Liver (tissue), 8 donors: ENCODE measurements at regions not wholly inside any gene's neighbourhood (a gene's known extent, or its start where the extent isn't known, plus 50 kb on each side); places are given as distances from the start of the nearest gene placed in this dataset.
"Not testable (repeated sequence)": the region's sequence is repeated elsewhere in the genome, so short reads cannot be mapped to it uniquely, and the experiment has no call there.

Experiments used
- DNase-seq: peaks from one replicate; pipeline ENCODE4 v3.0.0-alpha.2; 2017; ENCODE audit warnings: low spot score
- H3K27ac ChIP-seq, 2 donors: one replicate each; pipeline ENCODE4 v1.7.0; 2013; ENCODE audit warnings: inconsistent platforms in 2 of 2, low read length in 2 of 2, control low read depth in 1 of 2, low read depth in 1 of 2, mild to moderate bottlenecking in 1 of 2
- H3K27me3 ChIP-seq, 4 donors: one replicate each; pipeline versions ENCODE4 v1.6.1 to v1.7.0; 2013; ENCODE audit warnings: low read length in 3 of 4, inconsistent platforms in 1 of 4, mild to moderate bottlenecking in 1 of 4, moderate library complexity in 1 of 4; ENCODE audit not compliant: control insufficient read depth in 4 of 4, insufficient read depth in 4 of 4
- H3K36me3 ChIP-seq, 4 donors: one replicate each; pipeline versions ENCODE4 v1.6.1 to v1.7.0; 2013; ENCODE audit warnings: low read length in 3 of 4, mild to moderate bottlenecking in 3 of 4, low read depth in 1 of 4, moderate library complexity in 1 of 4; ENCODE audit not compliant: control insufficient read depth in 4 of 4, insufficient read depth in 3 of 4
- H3K4me1 ChIP-seq, 4 donors: one replicate each; pipeline versions ENCODE4 v1.6.1 to v1.7.0; 2013; ENCODE audit warnings: low read length in 3 of 4, mild to moderate bottlenecking in 3 of 4, moderate library complexity in 1 of 4; ENCODE audit not compliant: control insufficient read depth in 4 of 4, insufficient read depth in 4 of 4
- H3K4me3 ChIP-seq, 3 donors: one replicate each; pipeline versions ENCODE4 v1.6.1 to v1.7.0; 2013; ENCODE audit warnings: low read length in 3 of 3, control low read depth in 1 of 3, low read depth in 1 of 3, mild to moderate bottlenecking in 1 of 3
- H3K9ac ChIP-seq, 2 donors: one replicate each; pipeline ENCODE4 v1.7.0; 2013; ENCODE audit warnings: low read length in 2 of 2, mild to moderate bottlenecking in 2 of 2, moderate library complexity in 2 of 2, control low read depth in 1 of 2, low read depth in 1 of 2
- H3K9me3 ChIP-seq, 4 donors: one replicate each; pipeline versions ENCODE4 v1.6.1 to v1.7.0; 2013; ENCODE audit warnings: low read length in 3 of 4; ENCODE audit not compliant: control insufficient read depth in 4 of 4
- EGR1 ChIP-seq, 2 donors: IDR thresholded peaks; 2 replicates each; pipeline ENCODE4 v1.6.1; 2016 to 2018; ENCODE audit warnings: antibody characterized with exemption in 2 of 2, low read depth in 2 of 2
- FOXA1 ChIP-seq: IDR thresholded peaks from 2 replicates; pipeline ENCODE4 v1.6.1; 2016; ENCODE audit warnings: antibody characterized with exemption
- FOXA2 ChIP-seq: IDR thresholded peaks from 2 replicates; pipeline ENCODE4 v1.6.1; 2016; ENCODE audit warnings: antibody characterized with exemption
- GABPA ChIP-seq, 2 donors: IDR thresholded peaks in 1 of 2; conservative IDR thresholded peaks in 1 of 2; 2 replicates each; pipeline ENCODE4 v1.6.1; 2016; ENCODE audit warnings: antibody characterized with exemption in 2 of 2, mild to moderate bottlenecking in 1 of 2, moderate library complexity in 1 of 2
- HNF4A ChIP-seq, 2 donors: conservative IDR thresholded peaks; 2 replicates each; pipeline ENCODE4 v1.6.1; 2016; ENCODE audit warnings: antibody characterized with exemption in 2 of 2, mild to moderate bottlenecking in 2 of 2
- HNF4G ChIP-seq: IDR thresholded peaks from 2 replicates; pipeline ENCODE4 v1.6.1; 2016; ENCODE audit warnings: antibody characterized with exemption
- JUND ChIP-seq, 2 donors: IDR thresholded peaks; 2 replicates each; pipeline ENCODE4 v1.6.1; 2016; ENCODE audit warnings: antibody characterized with exemption in 2 of 2
- MAX ChIP-seq: IDR thresholded peaks from 2 replicates; pipeline ENCODE4 v1.6.1; 2016; ENCODE audit warnings: antibody characterized with exemption
- NR2F2 ChIP-seq: IDR thresholded peaks from 2 replicates; pipeline ENCODE4 v1.6.1; 2016; ENCODE audit warnings: antibody characterized with exemption
- RAD21 ChIP-seq, 2 donors: IDR thresholded peaks; 2 replicates each; pipeline ENCODE4 v1.6.1; 2016; ENCODE audit warnings: antibody characterized with exemption in 2 of 2, mild to moderate bottlenecking in 2 of 2
- SP1 ChIP-seq: IDR thresholded peaks from 2 replicates; pipeline ENCODE4 v1.6.1; 2018; ENCODE audit warnings: antibody characterized with exemption, mild to moderate bottlenecking
- TAF1 ChIP-seq: conservative IDR thresholded peaks from 2 replicates; pipeline ENCODE4 v1.6.1; 2016; ENCODE audit warnings: antibody characterized with exemption, mild to moderate bottlenecking
- YY1 ChIP-seq: IDR thresholded peaks from 2 replicates; pipeline ENCODE4 v1.6.1; 2016; ENCODE audit warnings: antibody characterized with exemption, mild to moderate bottlenecking
- WGBS: extraction: QIAGEN DNeasy Blood & Tissue Kit; methylation state at CpG from one replicate; pipeline ENCODE4 v1.1.7; 2013; 5-methylcytosine and 5-hydroxymethylcytosine counted together
- TF ChIP-seq, protein P1 (sequence below): fragments of 150-350 bp; IDR thresholded peaks from 2 replicates; pipeline ENCODE4 v1.5.1; 2017; ENCODE audit warnings: improper control_type of control experiment, low read depth, low read length; ENCODE audit not compliant: missing input control
- TF ChIP-seq, protein P2 (sequence below): IDR thresholded peaks from 2 replicates; pipeline ENCODE4 v1.6.1; 2016; ENCODE audit warnings: antibody characterized with exemption
- donor health status: healthy.
- donor health status: healthy.
- donor health status: healthy.
- donor health status: healthy.
- donor health status: healthy.

GRCh38 chr7:91722831-91723230 lies 157.7 kb downstream of the MTERF1 start:
- Histone ChIP-seq H3K9me3 (peaks cover 0 to 4% (median 0%) of the 10 kb centered on the region in 4 donors), H3K4me1 (no peaks in the 10 kb centered on the region), H3K27me3 (no peaks in the 10 kb centered on the region), H3K9ac (no peak overlapping the region), H3K27ac (no peak overlapping the region), H3K4me3 (no peak overlapping the region), H3K36me3 (peaks cover 0 to 2% (median 0%) of the 10 kb centered on the region in 4 donors)
- TF ChIP-seq YY1 = no peak
- no peak for TF ChIP-seq SP1
- TF ChIP-seq, protein P1, sequence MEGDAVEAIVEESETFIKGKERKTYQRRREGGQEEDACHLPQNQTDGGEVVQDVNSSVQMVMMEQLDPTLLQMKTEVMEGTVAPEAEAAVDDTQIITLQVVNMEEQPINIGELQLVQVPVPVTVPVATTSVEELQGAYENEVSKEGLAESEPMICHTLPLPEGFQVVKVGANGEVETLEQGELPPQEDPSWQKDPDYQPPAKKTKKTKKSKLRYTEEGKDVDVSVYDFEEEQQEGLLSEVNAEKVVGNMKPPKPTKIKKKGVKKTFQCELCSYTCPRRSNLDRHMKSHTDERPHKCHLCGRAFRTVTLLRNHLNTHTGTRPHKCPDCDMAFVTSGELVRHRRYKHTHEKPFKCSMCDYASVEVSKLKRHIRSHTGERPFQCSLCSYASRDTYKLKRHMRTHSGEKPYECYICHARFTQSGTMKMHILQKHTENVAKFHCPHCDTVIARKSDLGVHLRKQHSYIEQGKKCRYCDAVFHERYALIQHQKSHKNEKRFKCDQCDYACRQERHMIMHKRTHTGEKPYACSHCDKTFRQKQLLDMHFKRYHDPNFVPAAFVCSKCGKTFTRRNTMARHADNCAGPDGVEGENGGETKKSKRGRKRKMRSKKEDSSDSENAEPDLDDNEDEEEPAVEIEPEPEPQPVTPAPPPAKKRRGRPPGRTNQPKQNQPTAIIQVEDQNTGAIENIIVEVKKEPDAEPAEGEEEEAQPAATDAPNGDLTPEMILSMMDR = no peak
- no peak for DNase-seq

DNA sequence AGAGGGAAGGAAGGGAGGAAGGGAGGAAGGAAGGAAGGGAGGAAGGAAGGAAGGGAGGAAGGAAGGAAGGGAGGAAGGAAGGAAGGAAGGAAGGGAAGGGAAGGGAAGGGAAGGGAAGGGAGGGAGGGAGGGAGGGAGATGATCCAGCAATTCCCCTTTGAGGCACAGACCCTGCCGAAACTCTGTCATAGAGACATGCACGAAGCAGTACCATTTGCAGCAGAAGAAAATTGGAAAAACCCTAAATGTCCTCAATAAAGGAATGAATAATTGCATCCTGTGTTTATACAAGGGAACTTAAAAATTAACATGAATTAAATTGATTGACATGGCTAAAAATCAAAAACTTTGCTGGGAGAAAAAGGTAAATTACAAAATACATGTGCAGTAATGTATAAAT lies 151.5 kb downstream of the MTERF1 start:
- 97% methylated on average over 2 of the region's 2 CpGs for WGBS
- H3K4me3 ChIP-seq, H3K27me3 ChIP-seq, H3K27ac ChIP-seq, H3K4me1 ChIP-seq, H3K36me3 ChIP-seq, DNase-seq, H3K9ac ChIP-seq, H3K9me3 ChIP-seq: not testable (repeated sequence)

- Histone ChIP-seq H3K9ac (no peak overlapping the region), H3K27me3 (no peaks in the 10 kb centered on the region), H3K4me3 (no peak overlapping the region), H3K36me3 (no peaks in the 10 kb centered on the region), H3K9me3 (peaks cover 0 to 6% (median 3%) of the 10 kb centered on the region in 4 donors), H3K27ac (no peak overlapping the region), H3K4me1 (no peaks in the 10 kb centered on the region)
- WGBS = 72% methylated on average over 5 of the region's 5 CpGs
- TF ChIP-seq YY1 (no peak), FOXA1 (no peak), TAF1 (no peak), HNF4A (conservative IDR thresholded peaks at IDR 0.05) (no peak), FOXA2 (no peak), RAD21 (IDR thresholded peaks at IDR 0.05) (no peak), GABPA (IDR thresholded peaks at IDR 0.05 in 1 of 2, conservative IDR thresholded peaks at IDR 0.05 in 1 of 2) (no peak), HNF4G (no peak), SP1 (no peak), JUND (IDR thresholded peaks at IDR 0.05) (no peak), MAX (no peak), EGR1 (IDR thresholded peaks at IDR 0.05; ENCODE audit: low read depth in 2 of 2) (no peak), NR2F2 (no peak)
- TF ChIP-seq, protein P2, sequence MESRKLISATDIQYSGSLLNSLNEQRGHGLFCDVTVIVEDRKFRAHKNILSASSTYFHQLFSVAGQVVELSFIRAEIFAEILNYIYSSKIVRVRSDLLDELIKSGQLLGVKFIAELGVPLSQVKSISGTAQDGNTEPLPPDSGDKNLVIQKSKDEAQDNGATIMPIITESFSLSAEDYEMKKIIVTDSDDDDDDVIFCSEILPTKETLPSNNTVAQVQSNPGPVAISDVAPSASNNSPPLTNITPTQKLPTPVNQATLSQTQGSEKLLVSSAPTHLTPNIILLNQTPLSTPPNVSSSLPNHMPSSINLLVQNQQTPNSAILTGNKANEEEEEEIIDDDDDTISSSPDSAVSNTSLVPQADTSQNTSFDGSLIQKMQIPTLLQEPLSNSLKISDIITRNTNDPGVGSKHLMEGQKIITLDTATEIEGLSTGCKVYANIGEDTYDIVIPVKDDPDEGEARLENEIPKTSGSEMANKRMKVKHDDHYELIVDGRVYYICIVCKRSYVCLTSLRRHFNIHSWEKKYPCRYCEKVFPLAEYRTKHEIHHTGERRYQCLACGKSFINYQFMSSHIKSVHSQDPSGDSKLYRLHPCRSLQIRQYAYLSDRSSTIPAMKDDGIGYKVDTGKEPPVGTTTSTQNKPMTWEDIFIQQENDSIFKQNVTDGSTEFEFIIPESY = no peak
- no peak for DNase-seq
These were observed 148.5 kb downstream of the MTERF1 start for GRCh38 chr7:91731976-91732375.
